NCI-H748 treated with DMSO at 0.1 percent for 48 hours (cell line): ENCODE measurements at regions not wholly inside any gene's neighbourhood (a gene's known extent, or its start where the extent isn't known, plus 50 kb on each side); places are given as distances from the start of the nearest gene placed in this dataset.
"Not testable (repeated sequence)": the region's sequence is repeated elsewhere in the genome, so short reads cannot be mapped to it uniquely, and the experiment has no call there.

ENCODE experiments used
- DNase-seq: peaks from one replicate; lab custom pipeline; 2025; lab: John Stamatoyannopoulos, UW

DNA sequence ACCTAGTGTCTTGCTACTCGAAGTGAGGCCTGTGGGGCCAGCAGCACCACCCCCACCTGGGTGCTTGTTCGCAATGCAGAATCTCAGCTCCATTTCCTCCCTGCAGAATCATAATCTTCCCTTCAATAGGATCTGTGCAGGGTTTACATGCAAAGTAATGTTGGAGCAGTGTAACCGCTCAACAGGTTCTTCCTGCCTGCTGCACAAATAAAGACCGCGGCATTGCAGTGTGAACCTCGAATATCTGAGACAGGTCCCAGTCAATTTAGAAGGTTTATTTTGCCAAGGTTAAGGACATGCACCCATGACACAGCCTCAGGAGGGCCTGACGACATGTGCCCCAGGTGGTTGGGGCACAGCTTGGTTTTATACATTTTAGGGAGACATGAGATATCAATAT, 119.2 kb downstream of the TLR5 start:
- no peak for DNase-seq

DNA sequence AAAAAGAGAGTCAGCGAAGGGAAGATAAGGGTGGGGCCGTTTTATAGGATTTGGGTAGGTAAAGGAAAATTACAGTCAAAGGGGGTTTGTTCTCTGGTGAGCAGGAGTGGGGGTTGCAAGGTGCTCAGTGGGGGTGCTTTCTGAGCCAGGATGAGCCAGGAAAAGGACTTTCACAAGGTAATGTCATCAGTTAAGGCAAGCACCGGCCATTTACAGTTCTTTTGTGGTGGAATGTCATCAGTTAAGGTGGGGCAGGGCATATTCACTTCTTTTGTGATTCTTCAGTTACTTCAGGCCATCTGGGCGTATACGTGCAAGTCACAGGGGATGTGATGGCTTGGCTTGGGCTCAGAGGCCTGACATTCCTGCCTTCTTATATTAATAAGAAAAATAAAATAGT, 118.6 kb downstream of the TLR5 start:
- not testable (repeated sequence) for DNase-seq

DNA sequence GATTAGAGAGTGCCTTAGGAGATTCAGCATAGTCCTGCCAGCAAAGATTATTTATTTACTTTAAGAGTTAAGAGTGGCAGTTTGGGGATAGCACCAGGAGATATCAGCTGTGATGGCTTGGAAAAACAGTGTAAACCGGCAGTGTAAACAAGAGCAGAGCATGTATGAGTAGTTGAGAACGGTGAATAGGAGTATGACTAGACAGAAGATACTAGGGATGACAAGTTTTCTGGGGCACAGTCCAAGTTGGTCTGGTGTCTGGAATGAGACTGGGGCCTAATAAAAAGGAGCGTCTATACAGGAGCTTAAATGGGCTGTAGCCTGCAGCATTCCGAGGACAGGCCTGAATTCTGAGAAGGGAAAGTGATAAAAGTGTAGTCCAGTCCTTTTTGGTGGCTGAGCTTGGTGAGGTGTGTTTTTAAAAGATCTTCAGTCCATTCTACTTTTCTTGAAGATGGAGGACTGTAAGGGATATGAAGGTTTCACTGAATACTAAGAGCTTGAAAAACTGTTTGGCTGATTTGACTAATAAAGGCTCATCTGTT, 117.8 kb downstream of the TLR5 start:
- not testable (repeated sequence) for DNase-seq

DNA sequence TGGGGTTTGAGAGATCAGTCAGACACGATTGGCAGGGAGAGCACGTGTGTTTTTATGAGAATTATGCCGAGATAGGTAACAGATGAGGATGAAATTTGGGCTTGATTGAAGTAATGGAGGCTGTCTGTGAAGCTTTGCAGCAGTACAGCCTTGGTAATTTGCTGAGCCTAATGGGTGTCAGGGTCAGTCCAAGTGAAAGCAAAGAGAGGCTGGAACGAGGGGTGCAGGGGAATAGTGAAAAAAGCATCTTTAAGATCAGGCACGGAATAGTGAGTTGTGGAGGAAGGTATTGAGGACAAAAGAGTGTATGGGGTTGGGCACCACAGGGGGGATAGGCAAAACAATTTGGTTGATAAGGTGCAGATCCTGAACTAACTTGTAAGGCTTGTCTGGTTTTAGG, 116.4 kb downstream of the TLR5 start:
- DNase-seq = not testable (repeated sequence)

DNA sequence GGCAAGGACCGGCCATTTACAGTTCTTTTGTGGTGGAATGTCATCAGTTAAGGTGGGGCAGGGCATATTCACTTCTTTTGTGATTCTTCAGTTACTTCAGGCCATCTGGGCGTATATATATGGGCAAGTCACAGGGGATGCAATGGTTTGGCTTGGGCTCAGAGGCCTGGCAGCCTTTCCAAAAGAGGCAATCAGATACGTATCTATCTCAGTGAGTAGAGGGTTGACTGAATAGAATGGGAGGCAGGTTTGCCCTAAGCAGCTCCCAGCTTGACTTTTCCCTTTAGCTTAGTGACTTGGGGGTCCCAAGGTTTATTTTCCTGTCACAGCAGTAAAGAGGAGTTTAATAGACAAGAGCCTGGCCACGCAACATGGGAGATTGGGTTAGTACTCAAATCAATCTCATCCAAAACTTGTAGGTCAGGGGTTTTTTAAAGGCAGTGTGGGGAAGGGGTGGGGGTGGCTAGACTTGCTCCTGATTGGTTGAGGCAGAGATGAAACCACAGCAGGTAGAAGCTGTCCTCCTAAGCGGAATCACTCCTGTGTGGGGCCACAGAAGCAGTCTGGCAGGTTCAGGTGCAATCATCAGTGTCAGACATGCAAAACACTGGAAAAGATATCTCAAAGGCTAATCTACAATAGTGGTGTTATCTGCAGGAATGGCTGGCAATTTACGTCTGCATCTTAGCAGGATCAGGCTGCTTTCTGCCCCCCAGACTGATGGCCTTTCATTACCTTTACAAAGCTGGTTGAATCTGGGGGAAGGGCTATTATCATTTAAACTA, 112.9 kb downstream of the TLR5 start:
- DNase-seq = no peak

DNA sequence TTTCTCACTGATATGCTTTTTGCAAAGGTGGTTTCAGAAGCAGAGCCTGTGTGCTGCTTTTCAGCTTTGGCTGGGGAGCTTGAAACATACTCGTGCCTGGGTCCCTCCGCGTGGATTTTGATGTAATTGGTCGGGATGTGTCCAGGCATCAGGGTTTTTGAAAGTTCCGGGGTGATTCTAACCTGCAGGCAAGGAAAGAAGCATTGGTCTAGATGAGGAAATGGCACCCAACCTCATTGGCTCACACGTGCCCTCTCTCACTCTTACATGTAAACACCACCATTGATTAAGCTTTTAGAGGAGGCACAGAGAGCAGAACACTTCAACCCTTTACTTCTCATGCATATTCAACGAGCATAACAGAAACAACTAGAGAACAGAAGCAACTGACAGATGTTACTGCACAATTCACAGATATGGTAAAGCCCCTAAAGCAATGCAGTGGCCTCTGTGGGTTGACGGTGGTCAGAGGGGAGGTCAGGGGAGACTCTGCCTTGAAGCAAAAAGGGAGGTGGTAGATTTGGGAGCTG, 112.1 kb downstream of the TLR5 start:
- DNase-seq = no peak

DNA sequence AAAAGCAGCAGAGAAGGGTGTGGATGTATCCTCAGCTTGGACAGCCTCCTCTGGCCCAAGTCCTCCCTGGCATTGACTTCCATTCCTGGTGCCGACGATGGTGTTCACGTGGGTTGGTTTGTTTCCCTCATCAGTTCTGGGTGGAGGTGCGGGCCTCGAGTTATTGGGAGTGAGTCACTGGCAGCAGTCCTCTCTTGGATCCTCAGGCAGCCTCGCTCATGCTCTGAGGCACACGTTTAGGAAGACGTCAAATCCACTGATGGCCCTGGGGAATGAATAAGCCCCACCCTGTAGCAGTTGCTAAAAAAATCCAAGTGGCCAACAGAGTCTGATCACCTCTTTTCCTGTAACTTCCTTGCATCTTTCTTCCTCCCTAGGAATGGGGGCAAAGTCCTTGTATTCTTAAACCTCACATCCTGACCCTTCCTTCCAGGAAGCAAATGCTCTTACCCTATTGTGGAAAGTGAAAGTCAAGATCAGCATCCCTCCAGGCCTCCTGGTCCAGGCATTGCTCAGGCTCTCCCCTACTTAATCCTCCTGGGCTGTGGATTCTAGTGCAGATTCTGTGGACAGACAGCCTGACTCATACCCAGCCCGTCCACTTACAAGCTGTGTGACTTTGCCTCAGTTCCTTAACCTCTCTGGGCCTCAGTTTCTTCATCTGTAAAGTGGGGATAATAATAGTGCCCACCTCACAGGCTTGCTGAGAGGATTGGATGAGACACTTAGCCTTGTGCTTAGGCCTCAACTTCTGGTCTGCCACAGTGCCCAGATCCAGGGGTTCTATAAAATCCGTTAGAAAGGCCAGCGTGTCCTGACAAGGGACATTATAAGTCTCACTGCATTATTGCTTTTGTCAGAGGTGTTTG, 111.1 kb downstream of the TLR5 start:
- no peak for DNase-seq

DNA sequence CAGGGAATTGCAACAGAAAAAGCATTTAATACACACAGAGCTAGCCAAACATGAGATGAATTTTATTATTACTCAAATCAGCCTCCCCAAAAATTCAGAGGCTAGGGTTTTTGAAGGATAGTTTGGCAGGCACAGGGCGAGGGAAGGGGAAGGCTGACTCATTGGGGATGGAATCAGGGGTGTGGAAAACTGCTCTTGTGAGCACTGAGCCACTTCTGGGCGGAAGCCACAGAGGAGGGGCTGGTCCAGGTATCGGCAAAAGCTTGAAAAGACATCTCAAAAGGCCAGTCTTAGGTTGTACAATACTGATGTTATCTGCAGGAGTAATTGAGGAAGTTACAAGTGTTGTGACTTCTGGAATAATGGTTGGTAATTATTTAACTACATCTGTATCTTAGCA, 109.4 kb downstream of the TLR5 start:
- DNase-seq = no peak

DNA sequence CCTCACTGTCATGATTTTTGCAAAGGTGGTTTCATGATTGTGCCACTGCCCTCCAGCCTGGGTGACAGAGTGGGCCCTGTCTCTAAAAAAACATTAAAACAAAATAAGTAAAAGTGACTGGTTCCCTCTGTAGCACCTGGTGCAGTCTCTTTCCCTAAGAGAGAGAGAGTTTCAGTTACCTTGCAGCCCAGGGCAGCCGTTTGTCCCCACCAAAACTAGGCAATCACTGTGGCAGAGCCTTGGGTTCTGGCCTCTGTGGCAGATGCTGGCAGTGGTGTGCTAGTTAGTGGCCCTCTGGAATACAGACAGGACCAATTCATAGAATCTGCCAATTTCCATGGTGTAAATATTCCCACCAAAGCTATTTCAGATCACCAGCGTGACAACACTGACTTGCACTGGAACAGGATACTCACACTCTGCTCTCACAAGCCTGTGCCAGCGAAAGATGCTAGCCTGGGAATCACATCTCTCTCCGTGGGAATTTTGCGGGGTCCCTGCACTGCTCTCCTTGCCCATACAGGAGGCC, 108.7 kb downstream of the TLR5 start:
- DNase-seq = no peak

DNA sequence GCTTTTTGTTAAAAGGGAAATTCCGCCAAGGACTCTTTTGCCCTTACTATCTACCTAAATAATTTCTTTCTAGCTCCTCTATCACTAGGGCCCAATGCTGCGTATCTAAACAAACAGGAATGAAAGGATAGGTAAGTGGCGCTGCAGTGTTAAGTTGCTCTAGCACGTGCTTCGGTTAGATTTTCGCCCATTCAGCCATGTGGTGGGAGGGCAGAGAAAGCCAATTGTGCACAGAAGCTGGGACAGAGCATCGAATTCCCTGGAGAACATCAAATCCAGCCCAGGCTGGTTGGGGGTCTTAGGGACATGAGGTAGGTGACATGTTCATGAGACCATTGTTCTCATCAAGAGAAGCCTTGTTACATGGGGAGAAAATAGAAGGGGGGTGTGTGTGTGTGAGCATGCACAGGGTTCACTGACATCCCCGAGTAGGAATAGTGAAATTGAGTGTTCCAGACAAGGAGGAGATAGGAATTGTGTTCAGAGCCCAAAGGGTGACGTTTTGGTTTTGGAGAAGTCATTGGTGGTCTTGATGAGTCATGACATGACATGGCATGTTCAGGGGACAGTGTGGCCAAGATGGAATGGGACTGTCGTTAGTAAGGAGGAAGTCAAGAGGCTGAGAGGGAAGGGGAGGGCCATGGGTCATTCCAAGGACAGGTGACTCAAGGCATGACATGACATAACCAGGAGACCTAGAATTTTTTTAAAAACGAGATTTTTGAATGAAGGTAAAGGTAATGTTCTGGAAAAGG, 107.1 kb downstream of the TLR5 start:
- DNase-seq = no peak

DNA sequence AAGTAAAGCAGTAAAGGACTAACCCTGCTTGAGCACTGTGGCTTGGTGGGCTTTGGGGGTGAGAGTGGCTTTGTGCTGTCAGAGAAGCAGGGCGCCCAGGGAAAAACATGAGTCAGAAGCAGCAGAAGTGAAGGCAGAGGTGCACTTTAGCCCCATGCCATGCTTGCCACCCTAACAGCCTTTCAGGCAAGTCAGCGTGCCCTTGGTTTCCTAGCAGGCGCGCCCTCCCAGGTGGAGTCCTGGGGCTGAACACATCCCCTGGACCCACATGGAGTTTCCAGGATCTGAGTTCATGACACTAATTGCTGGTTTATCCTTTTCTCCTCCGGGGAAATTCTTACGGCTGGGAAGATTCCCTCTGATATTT, 106.6 kb downstream of the TLR5 start:
- no peak for DNase-seq

DNA sequence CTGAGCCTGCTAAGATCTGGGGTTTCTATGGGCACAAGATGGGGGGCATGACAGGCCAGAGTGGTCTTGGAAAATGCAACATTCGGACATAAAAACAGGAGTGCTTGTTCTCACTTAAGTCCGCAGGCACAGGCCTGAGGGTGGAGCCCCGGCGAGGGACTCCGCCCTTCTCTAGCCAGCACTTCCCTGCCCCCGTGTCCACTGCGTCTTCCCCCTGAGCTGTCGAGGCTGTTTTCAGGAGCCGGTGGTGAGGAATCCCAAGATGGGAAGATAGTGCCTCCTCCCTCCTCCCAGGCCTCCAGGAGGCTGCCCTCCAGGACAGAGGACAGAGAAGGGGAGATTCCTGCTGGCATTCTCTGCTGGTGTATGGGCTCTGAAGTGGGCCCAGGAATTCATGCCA, 105.2 kb downstream of the TLR5 start:
- DNase-seq = no peak

DNA sequence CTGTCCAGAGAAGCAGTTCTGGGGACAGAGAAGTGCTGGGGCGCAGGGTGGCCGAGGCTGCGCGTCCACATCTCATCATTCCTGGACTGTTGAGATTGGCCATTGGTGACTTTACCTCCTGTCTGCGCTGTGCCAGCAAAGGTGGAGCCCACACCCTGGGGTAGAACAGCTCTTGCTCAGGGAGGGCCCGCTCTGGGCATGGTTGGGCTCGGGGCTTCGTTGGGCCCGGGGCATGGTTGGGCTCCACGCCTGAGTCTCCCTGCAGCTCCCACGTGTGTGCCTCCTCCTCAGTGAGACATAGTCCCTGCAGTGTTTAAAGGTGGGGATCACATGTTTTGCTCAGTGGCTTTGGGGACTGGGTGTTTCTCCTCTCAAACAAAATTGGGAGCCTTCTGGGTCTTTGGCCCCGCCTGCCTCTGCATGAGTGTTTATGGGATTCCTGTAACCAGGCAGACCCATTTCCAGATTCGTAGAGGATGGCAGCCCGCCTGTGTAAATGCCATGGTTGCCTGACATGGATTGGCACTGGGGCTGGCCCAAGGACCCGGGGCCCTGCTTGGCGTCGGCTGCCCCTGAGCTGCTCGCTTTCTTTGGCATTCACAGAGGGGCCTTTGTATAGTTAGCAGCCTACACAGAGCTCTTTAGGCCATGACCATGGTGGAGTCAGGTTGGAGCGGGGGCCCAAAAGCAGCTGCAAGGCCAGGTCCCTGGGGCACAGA, 104.6 kb downstream of the TLR5 start:
- no peak for DNase-seq

DNA sequence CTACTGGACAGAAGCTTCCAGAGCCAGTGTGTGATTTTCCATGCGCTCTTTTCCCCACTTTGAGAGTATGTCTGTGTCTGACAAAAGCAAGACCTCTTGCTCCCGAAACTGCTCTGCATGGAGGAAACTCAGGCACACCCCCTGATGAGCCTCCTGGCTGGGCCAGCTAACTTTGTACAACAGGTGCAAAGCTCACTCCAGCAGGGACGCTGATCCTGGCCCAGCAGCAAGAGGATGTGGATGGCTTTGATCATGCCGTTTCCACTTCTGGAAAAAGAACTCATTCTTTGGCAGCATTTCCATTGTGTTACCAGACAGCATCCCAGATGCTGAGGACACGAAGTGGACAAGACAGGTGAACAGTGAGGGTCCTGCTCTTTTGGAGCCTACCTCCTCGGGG, 103.1 kb downstream of the TLR5 start:
- no peak for DNase-seq

DNA sequence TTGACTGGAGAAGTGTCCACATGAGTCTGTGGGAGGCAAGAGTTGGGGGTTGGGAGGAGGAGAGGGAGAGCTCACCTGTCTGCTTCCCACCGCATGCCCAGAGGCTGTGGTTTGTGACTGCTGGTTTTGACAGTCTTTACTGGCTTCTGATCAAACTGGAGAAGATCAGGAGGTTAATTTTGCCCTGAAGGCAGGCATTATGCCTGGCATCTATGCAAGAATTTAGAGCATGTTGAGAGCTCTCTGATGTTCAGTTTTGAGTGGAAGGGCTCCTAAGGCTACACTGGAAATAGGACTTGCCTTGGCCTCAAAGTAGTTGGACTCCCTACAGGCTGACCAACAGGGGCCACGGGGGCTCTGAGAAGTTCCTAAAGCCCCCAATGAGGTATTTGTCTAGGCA, 101.6 kb downstream of the TLR5 start:
- DNase-seq = no peak

DNA sequence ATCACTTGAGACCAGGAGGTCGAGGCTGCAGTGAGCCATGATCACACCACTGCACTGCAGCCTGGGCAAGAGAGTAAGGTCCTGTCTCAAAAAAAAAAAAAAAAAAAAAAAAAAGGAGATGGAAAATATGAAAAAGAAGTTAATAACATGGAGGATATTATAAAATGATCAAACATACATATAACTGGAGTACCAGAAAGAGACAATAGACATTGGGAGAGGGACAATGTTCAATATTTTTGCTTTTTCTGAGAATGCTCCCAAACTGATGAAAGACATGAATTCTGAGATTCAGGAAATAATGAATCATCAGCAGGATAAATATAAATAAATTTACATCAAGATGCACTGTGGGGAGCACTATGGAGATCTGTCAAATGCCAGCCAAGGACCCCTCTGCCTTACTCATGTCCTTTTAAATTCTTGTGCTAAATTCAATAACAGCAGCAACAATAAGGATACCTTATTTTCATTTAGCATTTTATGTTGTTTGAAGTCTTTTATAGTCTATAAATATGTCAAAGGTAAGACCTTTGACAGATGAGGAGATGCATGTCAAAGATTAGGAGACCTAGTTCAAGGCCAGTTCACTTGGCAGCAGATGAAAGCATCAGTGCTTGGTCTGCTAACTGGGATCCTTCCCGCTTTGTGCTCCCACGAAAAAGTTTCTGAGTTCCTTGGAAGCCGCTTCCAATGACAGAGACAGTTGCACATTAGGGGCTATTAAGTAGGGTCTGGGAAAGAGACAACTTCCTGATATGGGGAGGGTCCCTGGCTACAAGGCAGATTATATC, 97.7 kb downstream of the TLR5 start:
- DNase-seq = no peak

DNA sequence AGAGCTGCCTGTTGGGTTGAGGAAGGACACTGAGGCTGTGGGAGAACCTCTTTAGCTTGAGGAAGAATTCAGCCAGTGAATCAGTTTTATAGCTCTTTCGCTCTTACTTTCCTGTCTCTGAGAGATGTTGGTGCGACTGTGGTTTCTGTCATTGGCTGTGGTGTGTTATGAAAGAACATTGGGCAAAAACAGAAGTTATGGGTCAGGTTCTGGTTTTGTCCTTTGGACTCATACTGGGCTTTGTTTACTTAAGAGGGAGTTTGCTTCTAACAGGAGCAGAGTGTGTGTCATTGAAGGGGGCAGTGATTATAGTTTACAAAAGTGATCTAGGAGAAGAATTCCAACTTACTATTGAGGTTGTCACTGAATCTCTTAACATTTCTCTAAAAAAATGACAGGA, 97.0 kb downstream of the TLR5 start:
- DNase-seq = no peak

DNA sequence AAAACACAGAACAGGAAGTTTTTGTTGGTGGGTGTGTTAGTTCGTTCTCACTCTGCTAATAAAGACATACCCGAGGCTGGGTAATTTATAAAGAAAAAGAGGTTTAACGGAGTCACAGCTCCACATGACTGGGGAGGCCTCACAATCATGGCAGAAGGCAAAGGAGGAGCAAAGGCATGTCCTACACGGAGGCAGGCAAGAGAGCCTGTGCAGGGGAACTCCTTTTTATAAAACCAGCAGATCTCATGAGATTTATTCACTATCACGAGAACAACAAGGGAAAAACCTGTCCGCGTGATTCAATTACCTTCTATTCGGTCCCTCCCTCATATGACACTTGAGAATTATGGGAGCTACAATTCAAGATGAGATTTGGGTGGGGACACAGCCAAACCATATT, 96.6 kb downstream of the TLR5 start:
- not testable (repeated sequence) for DNase-seq

DNA sequence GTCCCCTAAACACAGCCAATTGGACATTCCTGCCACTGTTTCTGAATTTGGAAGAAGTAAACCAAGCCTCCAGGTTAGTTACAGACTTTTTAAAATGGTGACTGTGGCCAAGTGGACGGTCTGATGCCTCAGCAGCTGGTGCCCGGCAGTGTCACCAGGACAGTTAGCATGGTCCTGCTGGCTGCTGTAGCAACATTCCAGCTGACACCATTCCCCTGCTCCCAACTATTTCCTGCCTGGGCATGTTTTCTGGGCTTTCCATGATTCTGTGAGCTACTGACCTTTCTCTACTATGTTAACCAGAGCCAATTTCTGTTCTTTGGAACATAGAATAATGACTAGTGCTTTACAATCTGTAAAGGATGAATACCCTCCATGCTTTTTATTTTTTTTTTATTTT, 95.0 kb downstream of the TLR5 start:
- DNase-seq = no peak

DNA sequence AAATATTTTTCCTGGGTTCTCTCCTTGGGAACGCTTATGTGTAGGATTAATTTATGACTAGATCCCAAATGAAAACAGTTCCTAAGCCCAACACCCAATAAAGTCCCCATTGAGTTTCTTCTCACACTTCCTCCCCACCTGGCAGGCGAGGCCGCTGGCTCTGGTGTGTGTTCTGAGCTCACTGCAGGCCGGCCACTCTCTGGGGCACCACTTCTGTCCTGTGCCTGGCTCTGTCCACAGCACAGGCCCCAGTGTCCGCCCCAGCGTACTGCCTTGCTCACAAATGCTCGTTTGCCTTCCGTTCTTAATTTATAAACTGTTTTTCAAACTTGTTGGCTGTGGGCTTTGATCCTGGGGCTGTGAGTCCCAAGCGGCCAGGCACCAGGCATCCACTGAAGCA, 90.6 kb downstream of the TLR5 start:
- no peak for DNase-seq
